ENCODE measurements at regions not wholly inside any gene's neighbourhood (a gene's known extent, or its start where the extent isn't known, plus 50 kb on each side); places are given as distances from the start of the nearest gene placed in this dataset.

DNA sequence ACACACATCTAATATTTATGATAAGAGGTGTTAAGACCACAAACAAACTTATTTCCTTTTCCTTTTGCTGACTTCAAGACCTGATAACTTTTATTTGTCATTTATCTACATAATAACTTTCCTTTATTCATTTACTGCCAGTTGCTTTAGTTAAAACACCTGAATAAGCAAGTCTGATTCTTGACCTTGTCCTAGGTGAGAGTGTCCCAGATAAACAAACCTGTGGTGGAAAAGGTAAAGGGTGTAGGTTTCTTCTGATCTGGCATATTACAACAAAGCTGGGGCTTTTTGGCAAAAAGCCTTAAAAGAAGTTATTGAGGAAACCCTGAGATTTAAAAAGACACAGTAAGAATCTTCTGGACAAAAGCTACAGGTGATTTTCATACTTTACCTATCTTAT, 191.5 kb downstream of the ZBBX start:
- no peak for DNase-seq (ENCODE audit: low read depth)

- DNase-seq (ENCODE audit: low read depth), result no peak
These were observed 192.9 kb downstream of the ZBBX start for GRCh38 chr3:167187221-167187620.

DNA sequence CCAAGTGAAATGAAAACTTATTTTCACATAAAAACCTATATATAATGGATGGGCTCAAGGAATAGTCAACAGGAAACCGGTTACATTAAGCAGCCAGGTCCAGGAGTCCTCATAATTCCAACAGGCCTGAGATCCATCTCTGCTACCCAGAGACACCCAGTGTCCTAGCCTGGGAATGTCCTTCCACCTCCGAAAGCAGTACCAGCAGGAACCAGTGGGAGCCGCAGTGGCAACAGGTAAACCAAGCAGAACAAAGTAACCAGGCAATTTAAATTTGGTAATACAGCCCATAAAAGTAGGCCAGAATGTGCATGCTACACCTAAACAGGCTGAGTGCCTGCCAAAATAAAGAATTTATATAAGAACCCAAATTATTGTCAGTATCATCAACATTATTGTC, 195.6 kb downstream of the ZBBX start:
- no peak for DNase-seq (ENCODE audit: low read depth)

- no peak for DNase-seq (ENCODE audit: low read depth)
These were observed 207.7 kb downstream of the ZBBX start for GRCh38 chr3:167172377-167172776.

GRCh38 chr3:167167491-167167890, 212.6 kb downstream of the ZBBX start:
- DNase-seq (ENCODE audit: low read depth), result no peak

GRCh38 chr3:167166594-167167253, 213.4 kb downstream of the ZBBX start:
- no peak for DNase-seq (ENCODE audit: low read depth)

GRCh38 chr3:167166012-167166411, 214.1 kb downstream of the ZBBX start:
- no peak for DNase-seq (ENCODE audit: low read depth)

GRCh38 chr3:167163580-167163979, 216.5 kb downstream of the ZBBX start:
- DNase-seq (ENCODE audit: low read depth), result no peak

DNA sequence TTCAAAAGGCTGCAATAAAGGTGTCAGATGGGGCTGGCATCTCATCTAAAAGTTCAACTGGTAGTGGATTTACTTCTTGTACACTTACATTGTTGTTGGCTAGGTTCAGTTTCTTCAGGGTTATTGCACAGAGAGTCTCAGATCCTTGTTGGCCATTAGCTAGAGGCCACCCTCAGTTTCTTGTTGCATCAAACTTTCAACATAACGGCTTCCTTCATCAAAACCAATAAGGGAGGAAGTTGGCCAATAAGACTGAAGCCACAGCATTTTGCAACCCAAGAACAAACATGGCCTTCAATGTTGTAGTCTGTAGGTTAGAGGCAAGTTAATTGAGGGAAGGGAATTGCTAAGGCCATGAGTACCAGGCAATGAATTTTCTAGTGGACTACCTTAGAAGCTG, 218.0 kb downstream of the ZBBX start:
- no peak for DNase-seq (ENCODE audit: low read depth)

DNA sequence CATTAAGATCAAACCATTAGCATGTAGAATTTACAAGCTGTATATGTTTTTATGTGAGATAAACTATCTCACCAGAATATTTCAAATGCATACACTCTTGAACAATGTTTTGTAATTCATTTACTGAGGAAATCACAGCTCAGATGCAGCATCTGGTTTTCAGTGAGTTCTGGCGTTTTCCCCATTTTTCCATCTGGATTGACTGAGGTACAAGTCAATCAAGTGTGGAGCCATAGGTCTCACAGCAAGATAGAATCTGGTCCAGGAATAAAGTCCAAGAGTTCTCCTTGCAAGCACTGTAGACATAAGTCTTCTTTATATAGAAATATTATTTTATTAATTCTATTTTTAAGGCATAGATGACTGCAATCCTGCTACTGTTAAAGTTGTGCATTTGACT, 219.3 kb downstream of the ZBBX start:
- DNase-seq (ENCODE audit: low read depth), result no peak

DNA sequence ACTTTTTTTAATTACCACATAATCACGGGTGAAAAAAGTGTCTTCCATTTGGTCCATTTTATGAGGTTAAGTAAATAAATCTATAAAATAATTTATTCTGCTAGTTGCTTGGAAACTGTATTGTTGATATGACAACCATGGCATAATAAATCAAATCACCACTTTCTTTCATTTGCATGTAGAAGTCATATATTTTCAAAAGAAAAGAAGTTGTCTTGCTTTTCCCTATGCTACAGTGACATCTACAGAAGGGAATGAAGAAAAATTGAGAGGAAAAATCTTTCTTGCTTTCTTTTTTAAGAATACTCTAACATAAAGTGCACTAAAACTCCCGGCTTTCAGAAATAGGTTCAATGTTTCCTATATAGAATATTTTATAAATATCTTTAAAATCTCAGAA, 228.5 kb downstream of the ZBBX start:
- no peak for DNase-seq (ENCODE audit: low read depth)

- DNase-seq (ENCODE audit: low read depth), result no peak
These were observed 232.0 kb downstream of the ZBBX start for GRCh38 chr3:167148136-167148535.

DNA sequence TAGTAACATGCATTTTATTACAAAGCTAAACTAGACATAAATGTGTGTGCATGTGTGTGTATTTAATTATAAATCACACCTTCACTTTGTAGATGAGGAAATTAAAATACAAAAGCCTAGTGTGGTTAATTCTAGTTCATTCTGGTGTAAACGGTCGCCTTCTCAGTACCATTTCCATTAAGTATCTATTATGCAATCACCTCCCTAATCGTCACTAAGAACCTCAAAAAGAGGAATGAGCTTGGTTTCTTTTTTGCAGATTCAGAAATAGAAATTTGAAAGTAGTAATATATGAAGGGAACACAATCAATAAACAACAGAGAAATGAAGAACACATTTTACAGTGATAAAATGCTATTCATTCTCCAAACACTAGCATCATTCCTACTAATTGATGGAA, 233.2 kb downstream of the ZBBX start:
- no peak for DNase-seq (ENCODE audit: low read depth)

DNA sequence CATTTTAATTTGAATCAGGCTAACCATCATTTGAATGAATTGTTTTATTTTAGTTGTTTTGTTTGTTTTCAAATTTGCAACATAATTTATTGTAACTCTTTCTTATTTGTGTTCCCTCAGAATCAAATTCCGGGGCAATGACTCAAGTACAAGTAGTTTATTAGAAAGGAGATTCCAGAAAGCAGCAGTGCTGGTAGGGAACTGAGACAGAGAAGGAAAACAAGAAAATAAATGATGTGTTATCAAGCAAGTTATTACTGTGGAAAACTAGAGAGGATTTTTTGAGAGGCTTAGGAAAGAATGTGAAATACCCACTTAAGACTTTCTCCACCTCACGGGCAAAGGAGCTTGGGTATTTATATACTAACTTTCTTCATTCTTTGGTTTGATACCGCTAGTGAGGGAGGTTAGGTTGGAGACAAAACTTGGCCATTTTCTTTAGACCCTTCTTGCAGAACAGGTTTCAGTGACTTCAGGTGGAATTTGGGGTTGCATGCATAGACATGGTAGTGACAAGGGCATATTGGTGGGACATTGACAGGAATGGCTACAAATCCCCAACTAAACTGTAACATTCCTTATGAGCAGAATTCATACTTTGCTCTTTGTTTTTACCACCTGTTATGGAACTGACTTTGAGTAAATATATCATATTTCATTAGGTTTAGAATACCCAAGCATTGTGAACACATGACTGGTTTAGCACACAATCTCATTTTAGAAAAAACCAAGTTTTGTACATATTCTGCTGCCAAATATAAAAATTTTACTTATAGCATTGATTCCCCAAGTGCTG, 254.3 kb downstream of the ZBBX start:
- DNase-seq (ENCODE audit: low read depth), result no peak

DNA sequence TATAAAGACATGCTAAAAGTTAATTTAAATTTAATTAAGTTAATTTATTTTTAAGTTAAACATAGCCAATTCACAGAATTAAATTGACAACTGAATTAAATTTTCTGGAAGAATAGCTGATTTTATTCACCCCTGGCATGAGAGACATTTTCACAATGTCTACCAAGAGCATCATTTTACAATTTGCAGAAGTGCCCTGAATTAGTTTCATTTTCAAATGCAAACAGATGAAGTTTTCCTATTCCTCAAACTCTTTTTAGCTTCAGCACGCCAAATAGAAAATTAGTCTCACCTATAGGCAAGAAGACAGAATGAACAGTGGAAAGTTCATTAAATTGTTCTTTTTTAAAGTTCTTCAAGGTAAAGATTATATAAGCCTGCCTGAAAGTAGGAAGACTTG, 259.3 kb downstream of the ZBBX start:
- no peak for DNase-seq (ENCODE audit: low read depth)

- DNase-seq (ENCODE audit: low read depth), result no peak
These were observed 263.8 kb downstream of the ZBBX start for GRCh38 chr3:167116120-167116922.

DNA sequence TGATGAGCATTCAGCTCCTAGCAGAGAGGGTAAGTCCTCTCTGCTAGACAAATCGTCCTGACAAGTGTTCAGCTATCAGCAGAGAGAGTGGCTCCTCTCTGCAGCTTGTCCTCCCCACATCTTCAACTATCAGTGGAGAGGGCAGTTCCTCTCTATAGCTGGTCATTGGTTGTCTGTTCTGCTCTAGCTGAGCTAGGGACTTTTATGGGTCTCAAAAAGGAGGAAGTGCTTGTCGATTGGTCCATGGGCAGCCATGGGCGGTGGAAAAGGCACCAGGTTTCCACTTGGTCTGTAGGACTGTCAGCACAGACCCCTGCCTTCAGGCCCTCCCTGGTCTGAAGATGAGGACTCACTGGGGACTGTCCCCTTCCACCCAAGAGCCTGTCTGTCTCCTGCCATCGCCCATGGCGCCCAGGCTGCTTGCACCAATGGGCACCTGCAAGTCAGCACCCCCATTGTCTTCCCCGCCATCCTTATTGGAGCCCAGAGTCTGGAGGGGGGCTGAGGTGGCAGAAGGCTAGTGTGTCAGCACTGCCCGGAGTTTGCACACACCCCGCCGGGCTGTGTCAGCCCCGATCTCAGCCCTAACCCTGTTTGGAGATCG, 264.7 kb downstream of the ZBBX start:
- DNase-seq (ENCODE audit: low read depth), result no peak

DNA sequence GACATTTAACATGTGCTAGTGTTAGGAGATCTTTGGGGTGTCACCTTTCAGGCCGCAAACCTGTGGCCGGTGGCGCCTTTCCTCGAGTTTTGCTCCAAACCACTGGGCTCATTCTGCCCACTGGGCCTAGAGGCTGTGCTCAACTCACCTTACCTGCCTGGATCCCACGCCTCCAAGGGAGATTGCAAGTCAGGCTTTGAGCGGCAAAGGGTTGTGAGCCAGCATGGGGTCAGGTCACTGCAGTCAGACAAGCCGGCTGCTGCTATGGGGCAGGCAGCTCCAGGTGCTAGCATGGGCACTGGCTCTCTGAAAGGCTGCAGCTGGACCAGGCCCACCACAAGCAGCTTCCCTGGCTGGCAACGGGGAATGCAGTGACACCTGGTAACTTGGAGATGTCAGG, 265.5 kb downstream of the ZBBX start:
- DNase-seq (ENCODE audit: low read depth), result no peak

DNA sequence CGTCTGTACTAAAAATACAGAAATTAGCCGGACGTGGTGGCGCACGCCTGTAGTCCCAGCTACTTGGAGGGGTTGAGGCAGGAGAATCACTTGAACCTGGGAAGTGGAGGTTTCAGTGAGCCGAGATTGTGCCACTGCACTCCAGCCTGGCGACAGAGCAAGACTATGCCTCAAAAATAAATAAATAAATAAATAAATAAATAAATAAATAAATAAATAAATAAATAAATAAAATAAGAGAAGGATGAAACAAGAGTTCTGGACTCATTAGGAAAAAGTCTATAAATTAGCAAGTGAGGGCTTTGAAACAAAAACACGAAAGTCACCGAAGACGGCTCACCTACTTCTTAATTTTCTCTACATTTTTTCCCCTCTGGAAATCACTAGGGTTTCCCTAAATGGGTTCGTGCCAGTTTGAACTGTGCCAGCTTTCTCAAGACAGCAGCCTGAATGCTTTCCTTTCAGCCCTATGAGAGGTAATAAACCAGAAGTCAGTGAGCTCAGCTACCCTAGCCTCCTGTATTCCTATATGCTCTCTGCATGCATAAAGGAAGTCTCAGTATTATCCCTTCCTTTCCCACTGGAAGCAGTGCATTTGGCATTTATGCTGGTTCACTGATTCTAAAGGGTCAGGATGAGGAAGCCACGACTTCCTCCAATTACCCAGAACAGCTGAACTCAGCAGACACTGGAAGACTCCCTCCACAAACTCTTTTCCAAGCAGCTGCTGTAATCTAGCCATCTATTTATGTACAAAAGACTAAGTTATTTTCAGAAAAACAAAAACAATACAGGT, 266.9 kb downstream of the ZBBX start:
- no peak for DNase-seq (ENCODE audit: low read depth)

GRCh38 chr3:167110901-167111300, 269.2 kb downstream of the ZBBX start:
- no peak for DNase-seq (ENCODE audit: low read depth)

GRCh38 chr3:167109746-167110145, 270.4 kb downstream of the ZBBX start:
- DNase-seq (ENCODE audit: low read depth), result no peak

GRCh38 chr3:167106456-167106855, 273.6 kb downstream of the ZBBX start:
- DNase-seq (ENCODE audit: low read depth), result no peak

All from CMK (cell line).